ENCODE measurements at regions not wholly inside any gene's neighbourhood (a gene's known extent, or its start where the extent isn't known, plus 50 kb on each side); places are given as distances from the start of the nearest gene placed in this dataset.

- Mint-ChIP-seq H3K27ac (no peak overlapping the region), H3K4me1 (no peaks in the 10 kb centered on the region), H3K36me3 (no peaks in the 10 kb centered on the region), H3K27me3 (ENCODE audit: low read depth in 3 of 3) (peaks cover 0 to 2% (median 2%) of the 10 kb centered on the region in 3 donors), H3K9me3 (no peaks in the 10 kb centered on the region), H3K4me3 (no peak overlapping the region)
- Histone ChIP-seq H3K4me3 (replicated peaks in 1 of 3; ENCODE audit: low read depth in 2 of 3, low read length in 3 of 3) (no peak overlapping the region), H3K9me3 (replicated peaks in 1 of 2; ENCODE audit: control insufficient read depth in 1 of 2, insufficient read depth in 1 of 2, low read length in 2 of 2) (no peaks in the 10 kb centered on the region), H3K4me1 (ENCODE audit: control insufficient read depth in 1 of 2, insufficient read depth in 2 of 2, low read length in 2 of 2) (no peaks in the 10 kb centered on the region), H3K4me2 (replicated peaks; ENCODE audit: extremely low read depth, low read length, poor library complexity, severe bottlenecking) (no peak overlapping the region), H3K79me2 (ENCODE audit: insufficient read depth, low read length) (no peaks in the 10 kb centered on the region), H2AFZ (ENCODE audit: insufficient read depth, low read depth, low read length, poor library complexity, severe bottlenecking) (no peak overlapping the region), H3K36me3 (replicated peaks in 1 of 2; ENCODE audit: control insufficient read depth in 1 of 2, insufficient read depth in 2 of 2, low read length in 2 of 2) (no peaks in the 10 kb centered on the region), H3K27ac (ENCODE audit: low read depth in 1 of 2, low read length in 2 of 2) (no peak overlapping the region), H3K9ac (ENCODE audit: insufficient read depth, low read length, poor library complexity, severe bottlenecking) (no peak overlapping the region), H4K20me1 (ENCODE audit: insufficient read depth, low read length) (no peaks in the 10 kb centered on the region), H3K27me3 (ENCODE audit: control insufficient read depth in 2 of 2, insufficient read depth in 2 of 2, low read length in 2 of 2) (no peaks in the 10 kb centered on the region)
- intact Hi-C loops (cut with micrococcal nuclease) = no loop called here
- 49% methylated on average over 2 of the region's 6 CpGs for WGBS (ENCODE audit: insufficient coverage)
- TF ChIP-seq, protein P1, sequence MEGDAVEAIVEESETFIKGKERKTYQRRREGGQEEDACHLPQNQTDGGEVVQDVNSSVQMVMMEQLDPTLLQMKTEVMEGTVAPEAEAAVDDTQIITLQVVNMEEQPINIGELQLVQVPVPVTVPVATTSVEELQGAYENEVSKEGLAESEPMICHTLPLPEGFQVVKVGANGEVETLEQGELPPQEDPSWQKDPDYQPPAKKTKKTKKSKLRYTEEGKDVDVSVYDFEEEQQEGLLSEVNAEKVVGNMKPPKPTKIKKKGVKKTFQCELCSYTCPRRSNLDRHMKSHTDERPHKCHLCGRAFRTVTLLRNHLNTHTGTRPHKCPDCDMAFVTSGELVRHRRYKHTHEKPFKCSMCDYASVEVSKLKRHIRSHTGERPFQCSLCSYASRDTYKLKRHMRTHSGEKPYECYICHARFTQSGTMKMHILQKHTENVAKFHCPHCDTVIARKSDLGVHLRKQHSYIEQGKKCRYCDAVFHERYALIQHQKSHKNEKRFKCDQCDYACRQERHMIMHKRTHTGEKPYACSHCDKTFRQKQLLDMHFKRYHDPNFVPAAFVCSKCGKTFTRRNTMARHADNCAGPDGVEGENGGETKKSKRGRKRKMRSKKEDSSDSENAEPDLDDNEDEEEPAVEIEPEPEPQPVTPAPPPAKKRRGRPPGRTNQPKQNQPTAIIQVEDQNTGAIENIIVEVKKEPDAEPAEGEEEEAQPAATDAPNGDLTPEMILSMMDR (IDR thresholded peaks at IDR 0.05) = no peak
- DNase-seq = no peak
These were observed 510.5 kb downstream of the CCSER2 start for GRCh38 chr10:84838851-84839250.

- Histone ChIP-seq H3K4me3 (replicated peaks in 1 of 3; ENCODE audit: low read depth in 2 of 3, low read length in 3 of 3) (no peak overlapping the region), H3K27ac (ENCODE audit: low read depth in 1 of 2, low read length in 2 of 2) (no peak overlapping the region), H2AFZ (ENCODE audit: insufficient read depth, low read depth, low read length, poor library complexity, severe bottlenecking) (no peak overlapping the region), H3K9ac (ENCODE audit: insufficient read depth, low read length, poor library complexity, severe bottlenecking) (no peak overlapping the region), H3K9me3 (replicated peaks in 1 of 2; ENCODE audit: control insufficient read depth in 1 of 2, insufficient read depth in 1 of 2, low read length in 2 of 2) (no peaks in the 10 kb centered on the region), H3K27me3 (ENCODE audit: control insufficient read depth in 2 of 2, insufficient read depth in 2 of 2, low read length in 2 of 2) (no peaks in the 10 kb centered on the region), H3K36me3 (replicated peaks in 1 of 2; ENCODE audit: control insufficient read depth in 1 of 2, insufficient read depth in 2 of 2, low read length in 2 of 2) (no peaks in the 10 kb centered on the region), H3K4me2 (replicated peaks; ENCODE audit: extremely low read depth, low read length, poor library complexity, severe bottlenecking) (no peak overlapping the region), H3K4me1 (ENCODE audit: control insufficient read depth in 1 of 2, insufficient read depth in 2 of 2, low read length in 2 of 2) (no peaks in the 10 kb centered on the region), H3K79me2 (ENCODE audit: insufficient read depth, low read length) (no peaks in the 10 kb centered on the region), H4K20me1 (ENCODE audit: insufficient read depth, low read length) (no peaks in the 10 kb centered on the region)
- no peaks in the 10 kb centered on the region for H3K36me3 Mint-ChIP-seq
- H3K4me1 Mint-ChIP-seq = no peaks in the 10 kb centered on the region
- no peak overlapping the region for H3K27ac Mint-ChIP-seq
- no peaks in the 10 kb centered on the region for H3K9me3 Mint-ChIP-seq
- intact Hi-C loops (cut with micrococcal nuclease) = no loop called here
- no peak for DNase-seq
- H3K27me3 Mint-ChIP-seq (ENCODE audit: low read depth in 3 of 3) = peaks cover 0 to 2% (median 0%) of the 10 kb centered on the region in 3 donors
- TF ChIP-seq, protein P1 (IDR thresholded peaks at IDR 0.05) = no peak
- H3K4me3 Mint-ChIP-seq = no peak overlapping the region
These were observed 514.2 kb downstream of the CCSER2 start for GRCh38 chr10:84842593-84842992.
